Neuron (in vitro differentiated cells): ENCODE measurements at regions not wholly inside any gene's neighbourhood (a gene's known extent, or its start where the extent isn't known, plus 50 kb on each side); places are given as distances from the start of the nearest gene placed in this dataset.
"Not testable (repeated sequence)": the region's sequence is repeated elsewhere in the genome, so short reads cannot be mapped to it uniquely, and the experiment has no call there.

Experiments used
- H2AFZ ChIP-seq: one replicate; pipeline ENCODE4 v1.6.1; 2013; ENCODE audit warnings: low read depth, mild to moderate bottlenecking, inconsistent platforms, low read length, moderate library complexity
- H3K27me3 ChIP-seq: one replicate; pipeline ENCODE4 v1.6.1; 2013; ENCODE audit warnings: low read length; ENCODE audit not compliant: insufficient read depth
- H3K36me3 ChIP-seq: one replicate; pipeline ENCODE4 v1.6.1; 2013; ENCODE audit warnings: low read length; ENCODE audit not compliant: insufficient read depth
- H3K4me1 ChIP-seq: one replicate; pipeline ENCODE4 v1.6.1; 2013; ENCODE audit warnings: low read length; ENCODE audit not compliant: insufficient read depth
- H3K4me3 ChIP-seq: 2 replicates; pipeline ENCODE4 v1.5.1; 2013; ENCODE audit warnings: mild to moderate bottlenecking, low read length, moderate library complexity
- H3K9me3 ChIP-seq: one replicate; pipeline ENCODE4 v1.6.1; 2013; ENCODE audit warnings: low read length

- Histone ChIP-seq H3K36me3 (no peaks in the 10 kb centered on the region), H3K27me3 (no peaks in the 10 kb centered on the region), H3K4me1 (no peaks in the 10 kb centered on the region), H3K9me3 (no peaks in the 10 kb centered on the region), H2AFZ (no peak overlapping the region), H3K4me3 (no peak overlapping the region)
Observed at GRCh38 chr3:40690749-40691451, 166.1 kb downstream of the ZNF621 start.

- no peaks in the 10 kb centered on the region for H3K4me1 ChIP-seq
- H3K4me3 ChIP-seq = no peak overlapping the region
- H3K36me3 ChIP-seq = no peaks in the 10 kb centered on the region
- no peaks in the 10 kb centered on the region for H3K27me3 ChIP-seq
- H3K9me3 ChIP-seq = no peaks in the 10 kb centered on the region
- no peak overlapping the region for H2AFZ ChIP-seq
Observed at GRCh38 chr3:40691452-40691861, 166.7 kb downstream of the ZNF621 start.

GRCh38 chr3:40695848-40696247 lies 171.1 kb downstream of the ZNF621 start:
- no peak overlapping the region for H3K4me3 ChIP-seq
- no peaks in the 10 kb centered on the region for H3K27me3 ChIP-seq
- no peaks in the 10 kb centered on the region for H3K9me3 ChIP-seq
- no peaks in the 10 kb centered on the region for H3K4me1 ChIP-seq
- no peaks in the 10 kb centered on the region for H3K36me3 ChIP-seq
- H2AFZ ChIP-seq = no peak overlapping the region

GRCh38 chr3:40698611-40699010 lies 173.9 kb downstream of the ZNF621 start:
- not testable (repeated sequence) for H3K4me1 ChIP-seq, H3K9me3 ChIP-seq

GRCh38 chr3:40701016-40701588 lies 176.3 kb downstream of the ZNF621 start:
- Histone ChIP-seq H3K27me3 (no peaks in the 10 kb centered on the region), H3K4me3 (no peak overlapping the region), H2AFZ (no peak overlapping the region), H3K9me3 (no peaks in the 10 kb centered on the region), H3K36me3 (no peaks in the 10 kb centered on the region), H3K4me1 (no peaks in the 10 kb centered on the region)

More at GRCh38 chr3:40698611-40699010, 173.9 kb downstream of the ZNF621 start:
- not testable (repeated sequence) for H3K36me3 ChIP-seq, H3K27me3 ChIP-seq, H3K4me3 ChIP-seq, H2AFZ ChIP-seq

- H3K36me3 ChIP-seq = no peaks in the 10 kb centered on the region
- H3K27me3 ChIP-seq = no peaks in the 10 kb centered on the region
- H3K4me3 ChIP-seq = no peak overlapping the region
- no peak overlapping the region for H2AFZ ChIP-seq
- no peaks in the 10 kb centered on the region for H3K4me1 ChIP-seq
- no peaks in the 10 kb centered on the region for H3K9me3 ChIP-seq
Observed at GRCh38 chr3:40704224-40704623, 179.5 kb downstream of the ZNF621 start.

- no peaks in the 10 kb centered on the region for H3K27me3 ChIP-seq
- H3K4me3 ChIP-seq = no peak overlapping the region
- no peaks in the 10 kb centered on the region for H3K9me3 ChIP-seq
- no peaks in the 10 kb centered on the region for H3K36me3 ChIP-seq
- H2AFZ ChIP-seq = no peak overlapping the region
- H3K4me1 ChIP-seq = no peaks in the 10 kb centered on the region
Observed at GRCh38 chr3:40705663-40706062, 180.9 kb downstream of the ZNF621 start.

GRCh38 chr3:40713306-40713705 lies 188.5 kb downstream of the ZNF621 start:
- Histone ChIP-seq H3K4me3 (no peak overlapping the region), H3K4me1 (no peaks in the 10 kb centered on the region), H3K9me3 (no peaks in the 10 kb centered on the region), H3K27me3 (no peaks in the 10 kb centered on the region), H2AFZ (no peak overlapping the region), H3K36me3 (no peaks in the 10 kb centered on the region)

GRCh38 chr3:40713795-40714194 lies 189.0 kb downstream of the ZNF621 start:
- H3K4me3 ChIP-seq = no peak overlapping the region
- H3K36me3 ChIP-seq = no peaks in the 10 kb centered on the region
- no peaks in the 10 kb centered on the region for H3K27me3 ChIP-seq
- H3K4me1 ChIP-seq = no peaks in the 10 kb centered on the region
- no peak overlapping the region for H2AFZ ChIP-seq
- H3K9me3 ChIP-seq = no peaks in the 10 kb centered on the region

- no peak overlapping the region for H3K4me3 ChIP-seq
- no peaks in the 10 kb centered on the region for H3K9me3 ChIP-seq
- H2AFZ ChIP-seq = no peak overlapping the region
- no peaks in the 10 kb centered on the region for H3K36me3 ChIP-seq
- no peaks in the 10 kb centered on the region for H3K27me3 ChIP-seq
- H3K4me1 ChIP-seq = no peaks in the 10 kb centered on the region
Observed at GRCh38 chr3:40714771-40715345, 190.1 kb downstream of the ZNF621 start.

GRCh38 chr3:40715551-40715950 lies 190.8 kb downstream of the ZNF621 start:
- Histone ChIP-seq H2AFZ (no peak overlapping the region), H3K4me1 (no peaks in the 10 kb centered on the region), H3K27me3 (no peaks in the 10 kb centered on the region), H3K9me3 (no peaks in the 10 kb centered on the region), H3K4me3 (no peak overlapping the region), H3K36me3 (no peaks in the 10 kb centered on the region)

GRCh38 chr3:40717471-40717870 lies 192.7 kb downstream of the ZNF621 start:
- Histone ChIP-seq H3K4me3 (no peak overlapping the region), H2AFZ (no peak overlapping the region), H3K36me3 (no peaks in the 10 kb centered on the region), H3K9me3 (no peaks in the 10 kb centered on the region), H3K4me1 (no peaks in the 10 kb centered on the region), H3K27me3 (no peaks in the 10 kb centered on the region)

- H3K27me3 ChIP-seq = no peaks in the 10 kb centered on the region
- no peaks in the 10 kb centered on the region for H3K9me3 ChIP-seq
- no peak overlapping the region for H3K4me3 ChIP-seq
- no peaks in the 10 kb centered on the region for H3K36me3 ChIP-seq
- no peaks in the 10 kb centered on the region for H3K4me1 ChIP-seq
- no peak overlapping the region for H2AFZ ChIP-seq
Observed at GRCh38 chr3:40718209-40718608, 193.4 kb downstream of the ZNF621 start.
